Testis (tissue), 2 donors: ENCODE measurements at regions not wholly inside any gene's neighbourhood (a gene's known extent, or its start where the extent isn't known, plus 50 kb on each side); places are given as distances from the start of the nearest gene placed in this dataset.

ENCODE experiments used
- DNase-seq: peaks from one replicate; pipeline ENCODE4 v3.0.0-alpha.2; 2019
- H3K27ac ChIP-seq, 2 donors: fragments of 200-600 bp; sonication (generic); one replicate each; pipeline ENCODE4 v1.5.1; 2019
- H3K27me3 ChIP-seq: fragments of 200-600 bp; sonication (generic); one replicate; pipeline ENCODE4 v1.5.1; 2019
- H3K36me3 ChIP-seq: fragments of 200-600 bp; sonication (generic); one replicate; pipeline ENCODE4 v1.5.1; 2017; ENCODE audit warnings: low read depth; ENCODE audit errors: missing control alignments
- H3K4me1 ChIP-seq: fragments of 200-600 bp; sonication (generic); one replicate; pipeline ENCODE4 v1.5.1; 2019
- H3K4me3 ChIP-seq, 2 donors: fragments of 200-600 bp; sonication (generic); one replicate each; pipeline ENCODE4 v1.5.1; 2017 to 2019
- H3K9me3 ChIP-seq: fragments of 200-600 bp; sonication (generic); one replicate; pipeline ENCODE4 v1.5.1; 2017
- POLR2A ChIP-seq: fragments of 450-650 bp; IDR thresholded peaks from one replicate; pipeline ENCODE4 v1.6.1; 2017; ENCODE audit warnings: antibody characterized with exemption, mild to moderate bottlenecking, moderate library complexity
- WGBS, 2 donors: methylation state at CpG; one replicate each; pipeline ENCODE4 v1.1.5; 2018; 5-methylcytosine and 5-hydroxymethylcytosine counted together
- intact Hi-C: fragments of 100-400 bp; cut with DNase I; formaldehyde crosslinking; loops from one replicate; pipeline ENCODE4 v1.15.1; 2023; ENCODE audit warnings: low total_unique reads
- TF ChIP-seq, protein P1 (sequence below), 3 experiments: fragments of 450-650 bp in 2 of 3; fragments of 200-600 bp in 1 of 3; sonication (generic) in 1 of 3; IDR thresholded peaks; one replicate each; pipeline ENCODE4 v1.5.1; 2016 to 2019; ENCODE audit warnings: antibody characterized with exemption in 3 of 3, mild to moderate bottlenecking in 2 of 3, moderate library complexity in 1 of 3

DNA sequence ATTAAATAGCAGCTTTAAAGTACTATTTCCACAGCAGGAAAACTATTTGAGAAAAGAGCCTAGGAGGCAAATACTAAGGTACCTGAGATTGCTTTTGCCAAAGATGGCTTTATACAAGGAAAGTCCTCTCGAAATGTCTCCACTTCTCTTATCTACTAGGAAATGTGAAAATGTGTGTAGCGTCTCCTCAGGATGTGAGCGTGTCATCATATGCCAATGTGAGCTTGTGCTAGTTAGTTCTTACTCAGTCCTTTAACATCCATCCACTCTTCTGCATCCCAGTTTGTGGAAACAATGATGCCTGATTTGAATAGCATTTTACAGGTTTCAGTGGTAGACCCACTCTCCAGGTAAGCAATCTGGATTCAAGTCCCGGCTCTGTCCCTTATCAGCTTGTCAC, 421.0 kb downstream of the DYNC2H1 start:
- TF ChIP-seq, protein P1, sequence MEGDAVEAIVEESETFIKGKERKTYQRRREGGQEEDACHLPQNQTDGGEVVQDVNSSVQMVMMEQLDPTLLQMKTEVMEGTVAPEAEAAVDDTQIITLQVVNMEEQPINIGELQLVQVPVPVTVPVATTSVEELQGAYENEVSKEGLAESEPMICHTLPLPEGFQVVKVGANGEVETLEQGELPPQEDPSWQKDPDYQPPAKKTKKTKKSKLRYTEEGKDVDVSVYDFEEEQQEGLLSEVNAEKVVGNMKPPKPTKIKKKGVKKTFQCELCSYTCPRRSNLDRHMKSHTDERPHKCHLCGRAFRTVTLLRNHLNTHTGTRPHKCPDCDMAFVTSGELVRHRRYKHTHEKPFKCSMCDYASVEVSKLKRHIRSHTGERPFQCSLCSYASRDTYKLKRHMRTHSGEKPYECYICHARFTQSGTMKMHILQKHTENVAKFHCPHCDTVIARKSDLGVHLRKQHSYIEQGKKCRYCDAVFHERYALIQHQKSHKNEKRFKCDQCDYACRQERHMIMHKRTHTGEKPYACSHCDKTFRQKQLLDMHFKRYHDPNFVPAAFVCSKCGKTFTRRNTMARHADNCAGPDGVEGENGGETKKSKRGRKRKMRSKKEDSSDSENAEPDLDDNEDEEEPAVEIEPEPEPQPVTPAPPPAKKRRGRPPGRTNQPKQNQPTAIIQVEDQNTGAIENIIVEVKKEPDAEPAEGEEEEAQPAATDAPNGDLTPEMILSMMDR (IDR thresholded peaks at IDR 0.05) = no peak
- TF ChIP-seq POLR2A = no peak
- intact Hi-C loops = no loop called here
- no peak for DNase-seq
- no peaks in the 10 kb centered on the region for H3K4me1 ChIP-seq
- no peak overlapping the region for H3K4me3 ChIP-seq
- H3K27ac ChIP-seq = no peak overlapping the region
- H3K27me3 ChIP-seq = no peaks in the 10 kb centered on the region
- WGBS, 2 donors = 86 to 96% methylated on average over 4 of the region's 4 CpGs
- no peaks in the 10 kb centered on the region for H3K36me3 ChIP-seq
- H3K9me3 ChIP-seq = no peaks in the 10 kb centered on the region

DNA sequence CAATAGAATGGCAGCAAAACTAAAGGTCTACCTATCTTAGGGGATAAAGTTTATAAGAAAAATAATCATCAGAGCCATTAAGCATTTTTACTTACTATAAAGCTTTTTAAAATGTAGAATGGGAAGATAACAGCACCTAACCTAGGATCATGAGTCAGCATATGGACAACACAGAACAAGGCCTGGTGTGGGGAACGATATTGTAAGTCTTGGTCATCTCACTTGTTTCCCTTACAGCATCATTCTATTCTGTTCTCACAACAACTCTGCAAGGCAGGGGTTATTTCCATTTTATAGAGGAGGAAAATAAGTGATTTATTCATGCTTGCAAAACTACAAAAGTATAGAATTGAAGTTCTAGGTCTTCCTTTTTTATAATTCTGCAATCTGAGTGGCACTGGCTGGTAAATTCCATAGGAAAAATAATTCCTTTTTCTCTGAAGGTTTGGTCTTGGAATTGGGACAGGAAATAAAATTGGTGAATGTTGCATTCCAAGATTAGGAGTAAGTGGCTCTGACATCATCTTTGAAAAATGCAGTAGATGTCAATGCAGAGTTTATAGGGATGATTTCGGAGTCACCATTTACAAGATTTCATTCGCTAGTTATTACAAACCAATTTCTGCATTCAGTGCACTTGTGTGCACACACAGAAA, 423.0 kb downstream of the DYNC2H1 start:
- no peak for DNase-seq
- Histone ChIP-seq H3K27ac (no peak overlapping the region), H3K9me3 (no peaks in the 10 kb centered on the region), H3K4me1 (no peaks in the 10 kb centered on the region), H3K36me3 (no peaks in the 10 kb centered on the region), H3K27me3 (no peaks in the 10 kb centered on the region), H3K4me3 (no peak overlapping the region)
- TF ChIP-seq, protein P1 (IDR thresholded peaks at IDR 0.05) = no peak
- no peak for TF ChIP-seq POLR2A
- 88 to 89% methylated on average over 3 of the region's 3 CpGs for WGBS, 2 donors
- intact Hi-C loops = no loop called here

DNA sequence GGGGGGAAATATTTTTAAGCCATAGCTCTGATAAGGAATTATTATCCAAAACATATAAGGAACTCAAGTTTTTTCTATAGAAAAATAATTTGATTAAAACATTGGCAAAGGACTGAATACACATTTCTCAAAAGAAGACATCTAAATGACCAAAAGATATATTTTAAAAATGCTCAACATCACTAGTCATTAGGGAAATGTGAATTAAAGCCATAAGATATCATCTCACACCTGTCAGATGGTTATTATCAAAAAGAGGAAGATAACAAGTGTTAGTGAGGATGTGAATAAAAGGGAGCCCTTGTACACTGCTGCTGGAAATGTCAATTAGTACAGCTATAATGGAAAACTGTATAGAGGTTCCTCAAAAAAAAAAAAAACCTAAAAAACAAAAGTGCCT, 425.0 kb downstream of the DYNC2H1 start:
- Histone ChIP-seq H3K36me3 (no peaks in the 10 kb centered on the region), H3K27ac (no peak overlapping the region), H3K9me3 (no peaks in the 10 kb centered on the region), H3K27me3 (no peaks in the 10 kb centered on the region), H3K4me3 (no peak overlapping the region), H3K4me1 (no peaks in the 10 kb centered on the region)
- TF ChIP-seq, protein P1 (IDR thresholded peaks at IDR 0.05) = no peak
- no peak for TF ChIP-seq POLR2A
- intact Hi-C loops = no loop called here
- DNase-seq = no peak

GRCh38 chr11:103534959-103535358, 425.7 kb downstream of the DYNC2H1 start:
- no peak overlapping the region for H3K27ac ChIP-seq
- TF ChIP-seq, protein P1 (IDR thresholded peaks at IDR 0.05) = no peak
- no peak for TF ChIP-seq POLR2A
- no peaks in the 10 kb centered on the region for H3K27me3 ChIP-seq
- DNase-seq = no peak
- no peaks in the 10 kb centered on the region for H3K9me3 ChIP-seq
- no peaks in the 10 kb centered on the region for H3K4me1 ChIP-seq
- intact Hi-C loops = no loop called here
- 85 to 87% methylated on average over 2 of the region's 2 CpGs for WGBS, 2 donors
- H3K4me3 ChIP-seq = no peak overlapping the region
- no peaks in the 10 kb centered on the region for H3K36me3 ChIP-seq

GRCh38 chr11:103536335-103536722, 427.1 kb downstream of the DYNC2H1 start:
- DNase-seq = no peak
- Histone ChIP-seq H3K4me1 (no peaks in the 10 kb centered on the region), H3K9me3 (no peaks in the 10 kb centered on the region), H3K36me3 (no peaks in the 10 kb centered on the region), H3K27ac (no peak overlapping the region), H3K27me3 (no peaks in the 10 kb centered on the region), H3K4me3 (peak overlapping the region in 1 of 2 donors; percentile 2)
- TF ChIP-seq, protein P1 (IDR thresholded peaks at IDR 0.05) = no peak
- TF ChIP-seq POLR2A = no peak
- intact Hi-C loops = no loop called here
- WGBS, 2 donors = 40 to 58% methylated on average over 10 of the region's 10 CpGs
